Uterus (tissue), 2 donors: ENCODE measurements at regions not wholly inside any gene's neighbourhood (a gene's known extent, or its start where the extent isn't known, plus 50 kb on each side); places are given as distances from the start of the nearest gene placed in this dataset.

ENCODE experiments used
- CTCF ChIP-seq, 4 experiments: fragments of 200-600 bp in 2 of 4; fragments of 450-650 bp in 2 of 4; sonication (generic) in 2 of 4; IDR thresholded peaks; one replicate each; pipeline ENCODE4 v1.5.1; 2016 to 2019; ENCODE audit warnings: antibody characterized with exemption in 4 of 4, mild to moderate bottlenecking in 2 of 4, moderate library complexity in 1 of 4
- POLR2A ChIP-seq, 2 donors: fragments of 450-650 bp; IDR thresholded peaks; one replicate each; pipeline ENCODE4 v1.6.1; 2016; ENCODE audit warnings: antibody characterized with exemption in 2 of 2, mild to moderate bottlenecking in 1 of 2, moderate library complexity in 1 of 2

GRCh38 chr4:181138116-181138515, 1105.1 kb upstream of the TENM3 start:
- no peak for TF ChIP-seq POLR2A (IDR thresholded peaks at IDR 0.05)
- TF ChIP-seq CTCF (IDR thresholded peaks at IDR 0.05), result no peak
